GM19463 (cell line): ENCODE measurements at regions not wholly inside any gene's neighbourhood (a gene's known extent, or its start where the extent isn't known, plus 50 kb on each side); places are given as distances from the start of the nearest gene placed in this dataset.

Experiments
- ATAC-seq: cut with Tn5 transposase; IDR thresholded peaks from one replicate; pipeline ENCODE4 v1.9.1; 2021; ENCODE audit warnings: mild to moderate bottlenecking, moderate library complexity; ENCODE audit not compliant: unreplicated experiment

DNA sequence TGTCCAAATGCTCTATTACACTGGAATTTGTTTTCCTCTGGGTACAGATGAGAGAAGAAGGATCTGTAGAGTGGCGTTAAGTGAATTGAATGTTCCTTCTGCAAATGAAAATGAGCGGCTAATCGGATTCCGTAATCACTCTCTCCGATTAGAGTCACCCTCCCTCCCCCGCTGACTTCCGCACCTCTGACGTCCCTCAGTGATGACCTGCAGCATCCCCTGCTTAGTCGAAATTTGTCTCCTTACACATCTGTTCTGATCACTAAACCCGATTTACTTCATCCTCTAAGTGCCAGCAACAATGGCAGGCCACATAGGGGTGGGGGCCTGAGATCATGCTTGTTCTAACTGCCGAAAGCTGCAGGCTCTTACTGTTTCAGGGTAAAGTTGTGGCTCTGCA, 378.7 kb downstream of the SEC16B start:
- ATAC-seq: no peak

DNA sequence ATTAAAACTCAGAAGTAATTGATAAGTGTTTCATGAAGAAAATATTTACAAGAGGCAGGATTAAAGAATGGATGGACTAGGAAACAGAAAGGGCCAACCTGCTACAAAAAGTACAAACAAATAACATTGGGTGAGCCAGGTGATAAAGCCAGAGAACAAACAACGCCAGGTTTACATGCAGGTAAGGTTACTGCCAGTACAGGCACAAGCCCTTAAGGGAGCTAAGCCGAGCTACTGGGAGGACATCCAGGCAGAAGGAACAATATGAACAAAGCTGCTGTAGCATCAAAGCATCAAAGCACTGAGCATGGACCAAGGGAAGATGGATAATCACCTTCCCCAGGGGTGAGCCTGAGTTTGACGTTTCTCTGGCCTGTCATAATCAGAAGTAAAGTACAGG, 380.7 kb downstream of the SEC16B start:
- ATAC-seq: no peak

DNA sequence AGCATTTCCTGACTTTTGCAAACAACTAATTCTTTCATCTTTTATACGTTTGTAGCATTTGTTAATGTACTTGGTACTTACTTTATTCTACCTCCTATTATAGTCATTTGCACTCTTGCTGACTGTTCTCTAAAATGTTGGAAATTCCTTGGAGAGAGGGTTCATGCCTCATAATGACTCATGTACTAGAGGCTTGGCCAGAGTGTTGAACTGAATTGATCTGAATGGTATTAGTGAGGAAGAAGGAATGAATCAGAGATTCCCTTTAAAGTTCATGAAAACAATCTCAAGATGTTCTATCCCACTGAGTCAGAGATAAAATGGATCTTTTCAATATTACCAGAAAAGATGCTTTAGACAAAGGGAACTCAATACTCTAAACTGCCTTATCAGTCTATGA, 383.4 kb downstream of the SEC16B start:
- ATAC-seq: no peak

DNA sequence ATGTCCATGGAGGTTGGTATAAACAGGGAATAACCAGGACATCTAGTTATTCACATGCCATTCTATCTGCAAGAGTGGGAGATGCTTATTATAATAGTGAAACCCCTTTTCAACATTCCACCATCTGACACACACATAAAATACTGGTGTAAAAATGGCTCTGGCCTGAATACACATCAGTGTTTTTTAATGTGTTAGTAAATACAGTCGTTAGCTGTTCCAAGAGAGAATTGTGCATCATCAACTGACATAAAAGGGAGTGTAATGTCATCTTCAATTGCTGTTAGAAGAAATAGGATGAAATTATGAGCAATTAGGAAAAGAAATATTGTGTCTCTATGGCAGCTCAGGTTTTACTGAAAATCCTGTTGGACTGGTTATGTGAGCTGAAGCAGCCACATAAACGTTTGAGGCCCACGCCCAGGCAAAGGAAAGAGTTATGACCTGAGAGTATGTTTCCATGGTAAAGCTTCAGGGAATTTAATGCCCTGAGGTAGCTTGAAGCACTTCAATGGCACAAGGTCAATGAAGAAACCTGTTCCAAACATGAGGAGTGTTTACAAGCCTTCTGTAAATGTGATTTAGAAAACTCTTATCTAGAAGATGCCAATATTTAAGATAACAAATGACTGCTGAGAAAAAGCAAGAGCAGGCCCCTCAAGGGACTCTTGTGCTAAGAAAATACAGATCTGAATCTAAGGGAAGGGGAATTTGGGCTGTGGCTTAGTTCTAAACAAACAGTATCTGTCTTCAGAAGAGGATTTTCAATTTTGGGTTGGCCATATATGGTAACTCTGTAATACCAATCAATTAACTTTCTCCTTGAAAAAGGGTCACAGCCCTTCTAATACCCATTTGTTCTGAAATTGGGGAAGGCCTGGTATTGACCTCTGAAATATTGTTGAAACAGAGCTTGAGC, 384.3 kb downstream of the SEC16B start:
- ATAC-seq: peak; percentile 80

DNA sequence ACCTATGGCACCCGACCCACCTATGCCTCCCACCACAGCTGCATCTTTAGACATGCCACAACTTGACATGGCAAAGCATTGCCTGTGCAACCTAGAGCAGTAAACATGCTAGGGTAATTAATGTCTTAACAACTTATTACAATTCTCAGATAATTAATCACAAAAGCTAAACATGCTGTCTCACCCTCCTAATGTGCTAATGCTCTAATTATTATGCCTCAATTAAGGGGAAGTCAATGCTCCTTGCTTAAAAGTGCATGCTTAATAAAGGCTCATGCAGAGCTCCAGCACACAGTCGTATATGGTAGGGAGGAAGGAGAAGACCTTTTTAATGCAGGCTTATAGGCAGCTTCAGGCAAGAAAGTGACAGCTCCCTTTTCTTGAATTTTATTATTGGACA, 396.0 kb downstream of the SEC16B start:
- no peak for ATAC-seq

DNA sequence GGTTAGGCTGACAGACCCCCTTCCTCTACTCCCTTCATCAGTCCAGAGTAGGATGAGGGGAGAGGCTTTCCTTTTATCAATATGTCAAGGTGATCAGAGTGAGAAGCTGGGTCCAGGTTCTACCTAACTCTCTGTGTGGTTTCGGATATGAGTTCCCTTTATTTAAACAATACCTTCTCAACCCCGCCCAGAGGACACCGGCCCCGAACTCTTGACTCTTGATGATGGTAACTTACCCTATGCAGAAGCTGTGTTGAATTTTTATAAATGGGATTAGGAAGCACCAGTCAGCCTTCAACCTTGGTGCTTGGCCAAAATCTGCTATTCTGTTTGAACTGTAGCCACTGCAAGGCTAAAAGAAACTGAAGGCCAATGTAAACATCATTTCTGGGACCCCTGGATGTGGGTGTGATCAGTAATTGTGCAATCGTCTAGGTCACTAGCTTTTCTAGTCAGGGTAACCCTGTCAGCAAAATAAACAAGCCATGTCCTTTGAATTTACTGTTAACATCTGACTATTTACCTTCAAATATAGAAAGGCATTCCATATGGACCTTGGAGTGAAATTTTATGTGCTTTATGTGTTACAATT, 398.3 kb downstream of the SEC16B start:
- no peak for ATAC-seq

DNA sequence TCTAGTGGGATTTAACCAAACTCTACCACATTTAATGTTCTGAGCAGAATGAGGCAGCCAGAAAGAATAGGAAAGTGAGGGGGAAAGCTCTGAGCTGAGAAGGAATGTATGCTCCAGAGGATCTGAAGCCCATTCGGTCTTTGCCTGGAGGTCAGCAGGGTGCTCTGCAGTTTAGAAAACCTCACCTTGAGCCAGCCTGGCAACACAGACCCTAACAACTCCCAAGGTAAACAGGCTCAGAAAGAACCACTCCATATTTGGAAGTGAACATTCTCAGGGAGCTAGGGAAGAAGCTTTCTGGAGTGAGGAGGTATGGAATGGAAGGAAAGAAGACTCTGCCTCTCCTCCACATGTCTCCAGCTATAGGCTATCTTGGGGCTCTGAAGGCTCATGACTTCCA, 398.8 kb downstream of the SEC16B start:
- ATAC-seq: no peak

DNA sequence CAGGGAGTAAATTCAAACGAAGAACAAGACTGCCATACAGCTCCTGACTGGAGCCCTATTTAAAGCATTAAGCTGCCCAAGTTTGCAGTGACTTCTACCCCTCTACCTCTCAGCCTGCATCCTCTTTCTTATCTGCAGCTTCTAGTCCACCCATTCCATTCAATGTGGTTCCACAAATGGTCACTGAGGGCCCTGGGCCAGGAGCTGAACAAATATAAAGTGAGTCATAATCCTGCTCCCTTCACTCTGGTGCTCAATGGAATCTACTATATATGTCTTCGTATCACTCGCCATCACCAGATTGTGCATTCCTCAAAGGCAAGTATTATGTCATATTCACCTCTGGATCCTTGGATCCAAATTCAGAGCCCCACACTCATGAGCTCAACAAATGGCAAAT, 398.7 kb downstream of the BRINP2 start:
- ATAC-seq: no peak

DNA sequence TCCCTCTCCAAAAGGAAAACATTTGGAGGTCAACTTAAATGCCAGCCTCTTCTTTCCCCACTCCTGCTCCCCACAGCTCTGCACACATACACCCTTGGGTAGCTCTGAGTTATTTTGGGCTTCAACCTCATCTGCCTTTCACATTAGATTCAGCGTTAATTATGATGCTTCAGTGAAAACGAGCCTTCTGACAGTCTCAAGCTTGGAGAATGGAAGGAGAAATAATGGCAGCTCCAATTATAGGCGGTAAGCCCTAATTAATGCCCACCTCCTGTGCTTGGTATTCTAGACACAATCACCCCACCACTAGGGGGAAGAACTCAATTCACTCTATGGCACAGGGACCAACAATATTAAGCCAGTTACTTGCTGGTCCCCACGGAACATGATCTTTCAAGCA, 397.9 kb downstream of the BRINP2 start:
- ATAC-seq: no peak

DNA sequence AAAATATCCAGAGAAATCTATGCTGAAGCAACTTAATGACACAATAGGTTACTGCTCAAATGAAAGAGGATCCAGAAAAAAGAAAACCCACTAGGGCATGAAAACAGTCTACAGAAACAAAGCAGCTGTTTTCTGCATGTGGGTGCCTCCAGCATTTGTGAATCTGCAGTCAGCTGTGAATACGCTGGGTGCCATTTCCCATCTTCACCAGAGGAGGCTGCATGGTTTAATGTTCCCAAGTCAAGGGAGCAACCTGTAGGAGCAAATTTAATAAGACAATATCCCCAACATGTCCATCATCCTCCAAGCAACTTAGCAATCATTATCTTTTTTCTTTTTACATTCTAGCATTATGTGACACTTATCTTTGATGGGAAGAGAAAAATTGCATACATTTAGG, 396.6 kb downstream of the BRINP2 start:
- no peak for ATAC-seq

DNA sequence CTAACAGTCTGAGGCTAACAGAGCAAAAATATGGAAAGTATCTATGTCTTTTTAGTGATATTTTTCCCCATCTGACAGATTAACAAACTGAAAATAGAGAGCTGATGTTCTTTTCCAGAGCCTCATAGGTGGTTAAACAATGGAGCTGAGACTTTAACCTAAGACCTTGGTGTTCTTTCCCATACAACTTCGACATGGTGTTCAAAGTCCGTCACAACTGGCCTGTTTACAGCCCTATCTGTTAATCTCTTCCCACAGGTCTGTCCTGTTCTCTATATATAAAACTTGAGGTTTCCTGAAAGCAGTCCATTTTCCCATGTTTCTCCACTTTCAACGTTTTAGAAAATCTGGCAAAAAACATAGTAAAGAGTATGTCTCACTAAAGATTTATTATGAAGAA, 395.7 kb downstream of the BRINP2 start:
- no peak for ATAC-seq

DNA sequence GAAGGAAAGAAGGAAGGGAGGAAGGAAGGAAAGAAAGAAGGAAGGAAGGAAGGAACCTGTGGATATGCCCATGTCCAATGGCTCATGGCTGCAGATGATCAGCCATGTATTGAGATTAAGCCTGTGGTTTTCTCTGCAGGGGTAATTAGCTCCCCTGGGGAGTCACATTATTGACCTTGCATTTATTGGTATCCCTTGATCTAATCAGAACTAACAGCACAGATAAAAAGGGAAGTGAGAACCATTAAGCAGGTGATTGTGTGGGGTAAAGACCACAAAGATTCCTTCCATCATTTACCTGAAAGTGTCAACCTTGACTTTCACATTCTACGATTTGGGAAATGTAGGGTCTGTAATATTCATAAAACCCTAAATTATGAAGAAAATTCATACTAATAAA, 390.7 kb downstream of the BRINP2 start:
- ATAC-seq: peak; percentile 53

DNA sequence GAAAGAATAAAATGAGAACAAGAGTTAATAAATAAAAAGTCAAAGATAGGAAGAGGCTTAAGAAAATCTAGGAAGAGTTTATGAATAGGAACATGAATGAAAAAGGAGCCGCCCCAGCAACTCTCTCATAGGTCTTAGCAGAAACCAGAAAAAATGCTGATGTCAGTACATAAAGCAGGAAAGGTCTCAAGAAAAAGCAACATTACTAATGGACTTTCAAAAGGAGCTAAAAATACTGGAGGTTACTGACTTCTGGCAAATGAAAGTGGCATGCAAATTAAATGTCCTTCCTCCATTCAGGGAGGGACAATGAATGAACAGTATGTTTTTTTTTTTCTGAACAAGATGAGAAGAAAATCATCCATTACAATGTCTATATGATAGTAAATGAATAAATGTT, 387.6 kb downstream of the BRINP2 start:
- ATAC-seq: no peak

DNA sequence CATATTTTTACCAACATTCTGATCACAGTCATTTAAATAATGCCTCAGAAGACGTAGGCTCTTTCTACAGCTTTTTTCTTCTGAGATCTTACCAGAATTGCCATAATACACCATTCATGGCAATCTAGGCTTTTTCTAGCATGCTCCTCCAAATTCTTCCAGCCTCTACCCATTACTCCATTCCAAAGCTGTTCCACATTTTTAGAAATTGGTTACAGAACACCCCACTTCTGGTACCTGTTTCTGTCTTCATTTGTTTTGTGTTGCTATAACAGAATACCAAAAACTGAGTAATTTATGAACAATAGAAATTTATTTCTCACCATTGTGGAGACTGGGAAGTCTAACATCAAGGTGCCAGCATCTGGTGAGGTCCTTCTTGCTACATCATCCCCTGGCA, 385.4 kb downstream of the BRINP2 start:
- no peak for ATAC-seq

DNA sequence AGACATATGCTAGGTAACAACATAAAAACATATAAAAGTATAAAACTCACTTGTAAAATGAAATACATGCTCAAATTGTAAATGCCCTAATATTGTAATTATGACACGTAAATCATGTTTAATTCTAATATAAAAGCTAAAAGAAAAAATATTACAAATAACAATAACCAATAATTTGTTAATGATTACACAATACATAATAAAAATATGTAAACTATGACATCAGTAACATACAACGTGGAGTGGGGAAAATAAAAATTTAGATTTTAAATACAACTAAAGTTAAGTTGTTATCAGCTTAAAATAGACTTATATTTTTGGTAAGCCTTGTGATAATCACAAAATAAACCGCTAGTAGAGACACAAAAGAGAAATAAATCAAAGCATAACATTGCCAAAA, 376.4 kb downstream of the BRINP2 start:
- no peak for ATAC-seq

DNA sequence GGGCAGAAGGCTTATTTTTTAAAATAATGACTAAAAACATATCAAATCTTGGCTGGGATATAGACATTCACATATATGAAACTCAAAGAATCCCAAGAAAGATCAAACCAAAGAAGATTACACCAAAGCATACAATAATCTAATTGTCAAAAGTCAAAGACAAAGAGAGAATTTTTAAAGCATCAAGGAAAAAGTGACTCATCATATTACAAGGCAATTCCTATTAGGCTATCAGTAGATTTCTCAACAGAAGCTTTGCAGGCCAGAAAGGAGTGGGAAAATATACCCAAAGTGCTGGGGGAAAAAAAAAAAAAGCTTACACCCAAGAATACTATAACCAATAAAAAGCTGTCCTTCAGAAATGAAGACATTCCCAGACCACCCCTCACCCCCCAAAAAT, 375.6 kb downstream of the BRINP2 start:
- ATAC-seq: no peak

DNA sequence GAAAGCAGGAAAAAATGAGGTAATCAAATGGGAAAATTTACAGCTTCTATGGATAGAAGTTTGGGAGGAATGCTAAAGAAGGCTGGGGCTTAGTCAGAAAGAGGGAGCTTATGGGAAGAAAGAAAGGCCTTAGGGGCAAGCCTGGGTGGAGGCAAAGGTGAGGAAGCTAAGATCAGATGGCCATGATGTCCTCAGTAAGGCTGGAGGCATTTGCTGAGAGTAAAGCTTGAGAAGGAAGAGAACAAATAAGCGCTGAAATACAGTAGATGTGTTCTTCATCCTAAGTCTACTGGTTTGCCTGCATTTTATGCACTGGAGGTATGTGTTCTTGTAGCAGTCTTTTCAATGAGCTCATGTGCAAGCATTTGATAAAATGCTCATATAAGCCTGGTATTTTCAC, 355.4 kb downstream of the BRINP2 start:
- no peak for ATAC-seq

DNA sequence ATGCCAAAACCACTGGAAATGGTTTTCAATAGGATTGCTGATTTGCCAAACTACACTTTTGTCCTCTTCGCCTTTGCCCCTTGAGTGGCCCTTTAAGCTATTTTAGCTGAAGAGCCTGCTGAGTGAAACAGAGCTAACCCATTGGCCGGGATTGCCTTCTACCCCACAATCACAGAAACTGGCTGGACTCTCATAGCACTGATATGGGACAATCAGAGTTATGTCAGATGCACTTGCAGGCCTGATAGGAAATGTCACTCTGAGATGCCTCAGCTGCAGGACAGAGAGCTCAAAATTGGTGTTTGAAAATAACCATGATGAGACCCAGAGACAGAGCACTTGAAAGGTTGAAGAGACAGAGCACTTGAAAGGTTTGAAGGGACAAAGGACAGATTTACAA, 354.4 kb downstream of the BRINP2 start:
- ATAC-seq: no peak

DNA sequence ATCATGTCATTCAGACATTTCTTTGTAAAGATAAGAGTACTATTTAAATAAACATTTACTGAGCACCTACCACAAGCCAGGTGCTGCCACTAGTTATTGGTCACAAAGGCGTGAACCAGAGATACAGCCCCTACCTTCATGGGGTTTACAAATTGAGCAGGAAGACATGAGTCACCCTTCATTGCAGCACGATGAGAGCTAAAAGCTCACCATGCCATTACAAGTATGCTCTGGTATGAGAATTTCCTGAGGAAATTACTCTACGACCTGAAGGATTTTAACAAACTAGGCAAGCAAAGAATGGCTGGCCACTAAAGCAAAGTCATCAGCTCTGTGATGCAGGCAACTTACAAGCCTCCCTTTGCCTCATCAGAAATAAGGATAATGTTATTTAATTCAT, 346.8 kb downstream of the BRINP2 start:
- ATAC-seq: no peak

DNA sequence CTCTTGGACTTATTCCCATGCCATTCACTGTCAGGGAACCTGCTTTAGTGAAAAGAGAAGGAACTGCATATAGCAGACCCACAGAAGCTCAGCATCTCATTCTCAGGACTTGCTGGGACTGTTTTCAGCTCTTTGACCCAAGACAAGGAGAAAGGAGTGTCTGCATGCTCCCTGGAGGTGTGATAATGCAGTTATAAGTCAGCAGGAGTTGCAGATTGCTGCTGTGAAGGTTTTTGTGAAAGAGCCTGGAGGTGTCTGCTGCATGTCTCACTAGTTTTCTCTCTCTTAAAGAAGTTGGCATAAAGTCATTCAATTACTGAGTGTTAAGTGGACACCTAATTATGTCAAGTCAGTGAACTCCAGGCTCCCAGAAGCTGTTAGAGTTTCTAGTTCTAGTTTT, 343.4 kb downstream of the BRINP2 start:
- no peak for ATAC-seq

DNA sequence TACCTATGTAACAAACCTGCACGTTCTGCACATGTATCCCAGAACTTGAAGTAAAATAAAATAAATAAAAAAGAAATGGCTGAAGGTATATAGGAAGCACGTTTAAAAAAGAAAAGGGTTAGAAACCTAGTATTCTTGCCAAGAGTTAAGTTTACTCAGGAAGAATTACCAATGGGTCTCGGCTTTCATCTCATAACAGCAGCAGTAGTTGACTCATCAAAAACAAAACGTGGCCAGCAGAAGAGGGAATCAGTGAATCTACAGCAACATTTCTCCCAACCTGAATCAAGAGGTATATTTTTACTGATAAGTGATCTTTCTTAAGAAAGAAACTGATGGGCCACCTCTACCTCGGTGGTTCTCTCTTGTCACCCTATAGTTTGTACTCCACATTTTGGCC, 340.3 kb downstream of the BRINP2 start:
- ATAC-seq: no peak

DNA sequence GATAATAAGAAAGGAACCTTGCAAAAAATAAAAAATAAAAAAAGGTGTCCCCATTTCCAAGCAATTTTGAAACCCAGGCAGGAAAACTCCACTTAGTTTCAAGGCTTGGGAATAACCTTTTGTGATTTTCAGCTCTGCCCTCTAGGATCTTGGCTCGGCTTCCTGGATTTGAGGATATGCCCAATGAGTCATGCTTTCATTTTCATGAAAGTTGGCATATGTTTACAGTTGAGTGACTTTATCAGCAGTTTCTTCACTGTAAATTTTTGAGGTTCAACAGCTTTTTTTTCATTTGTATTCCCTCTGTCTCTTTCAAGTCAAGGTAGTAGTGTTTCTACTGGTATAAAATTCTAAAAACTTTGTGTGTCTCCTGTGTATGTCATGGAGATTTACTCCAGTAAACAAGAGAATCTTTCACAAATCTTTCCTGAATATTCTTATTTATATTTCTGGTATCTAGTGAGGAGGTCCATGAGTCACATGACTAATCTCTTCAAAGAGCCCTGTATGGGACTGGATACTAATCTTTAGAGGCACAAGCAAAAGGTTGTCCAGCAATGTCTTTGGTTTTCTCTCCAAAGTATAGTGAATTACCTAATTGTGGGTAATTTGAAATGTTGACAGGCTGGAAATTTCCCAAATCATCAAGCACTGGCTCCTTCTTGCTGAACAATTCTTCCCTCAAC, 335.3 kb downstream of the BRINP2 start:
- ATAC-seq: no peak
